H1 (cell line): ENCODE measurements at regions not wholly inside any gene's neighbourhood (a gene's known extent, or its start where the extent isn't known, plus 50 kb on each side); places are given as distances from the start of the nearest gene placed in this dataset.

Source experiments
- CTCF ChIA-PET: fragments of 300-600 bp; sonication (Branson Sonifier 250); formaldehyde crosslinking; loops from one replicate; lab custom pipeline; 2021; ENCODE audit not compliant: partially characterized antibody; lab: Charles Lee
- POLR2A ChIA-PET: fragments of 300-600 bp; sonication (Branson Sonifier 250); formaldehyde crosslinking; loops from one replicate; lab custom pipeline; 2021; ENCODE audit warnings: inconsistent platforms; ENCODE audit not compliant: partially characterized antibody; lab: Charles Lee
- DNase-seq, 2 experiments: peaks; one replicate each; pipeline versions ENCODE4 v3.0.0 to v3.0.0-alpha.2; 2010 to 2022; ENCODE audit warnings: low spot score in 2 of 2, low read depth in 1 of 2, mixed read lengths in 1 of 2
- FAIRE-seq: peaks from 2 replicates; lab custom pipeline; 2011; peaks lifted over from hg19 to GRCh38; lab: Jason Lieb, UNC
- H2AFZ ChIP-seq: 2 replicates; pipeline ENCODE4 v1.8.1; 2012; ENCODE audit warnings: low read length, inconsistent platforms
- H2AK5ac ChIP-seq: 2 replicates; pipeline ENCODE4 v1.6.1; 2013; ENCODE audit warnings: low read depth, low read length
- H2BK120ac ChIP-seq: replicated peaks from 2 replicates; pipeline ENCODE3; 2013; ENCODE audit warnings: low read depth, low read length, inconsistent platforms
- H2BK12ac ChIP-seq: 2 replicates; pipeline ENCODE4 v1.6.1; 2013; ENCODE audit warnings: low read depth, low read length
- H2BK15ac ChIP-seq: 2 replicates; pipeline ENCODE4 v1.6.1; 2013; ENCODE audit warnings: low read length
- H2BK20ac ChIP-seq: 2 replicates; pipeline ENCODE4 v1.6.1; 2013; ENCODE audit warnings: low read length
- H2BK5ac ChIP-seq: 2 replicates; pipeline ENCODE4 v1.6.1; 2013; ENCODE audit warnings: low read depth, low read length
- H3K14ac ChIP-seq: 2 replicates; pipeline ENCODE4 v1.6.1; 2013; ENCODE audit warnings: inconsistent platforms; ENCODE audit not compliant: insufficient read length
- H3K18ac ChIP-seq: 2 replicates; pipeline ENCODE4 v1.6.1; 2013; ENCODE audit warnings: low read length; ENCODE audit errors: extremely low read depth
- H3K23ac ChIP-seq: 2 replicates; pipeline ENCODE4 v1.6.1; 2013; ENCODE audit warnings: inconsistent platforms; ENCODE audit not compliant: insufficient read length
- H3K23me2 ChIP-seq: 2 replicates; pipeline ENCODE4 v1.6.1; 2013; ENCODE audit warnings: low read depth, low read length
- H3K27ac ChIP-seq: 2 replicates; pipeline ENCODE4 v1.6.1; 2011; ENCODE audit warnings: low read depth, low read length, inconsistent platforms
- H3K27me3 ChIP-seq, 4 experiments: replicated peaks in 1 of 4; 1 replicate in 1 of 4; 2 replicates in 3 of 4; pipeline versions ENCODE4 v1.6.1 to v1.8.1; 2011 to 2013; ENCODE audit warnings: low read length in 3 of 4, mild to moderate bottlenecking in 3 of 4, inconsistent platforms in 2 of 4, mixed read lengths in 2 of 4, moderate library complexity in 1 of 4; ENCODE audit not compliant: control insufficient read depth in 3 of 4, insufficient read depth in 3 of 4; ENCODE audit errors: extremely low read depth in 1 of 4
- H3K36me3 ChIP-seq, 4 experiments: 2 replicates each; pipeline versions ENCODE4 v1.6.1 to v1.8.1; 2011 to 2013; ENCODE audit warnings: mild to moderate bottlenecking in 4 of 4, low read length in 3 of 4, moderate library complexity in 2 of 4, control low read depth in 1 of 4, inconsistent platforms in 1 of 4; ENCODE audit not compliant: insufficient read depth in 4 of 4, control insufficient read depth in 2 of 4
- H3K4ac ChIP-seq: replicated peaks from 2 replicates; pipeline ENCODE3; 2013; ENCODE audit warnings: low read length, low read depth, mixed read lengths, inconsistent platforms; ENCODE audit not compliant: insufficient read length
- H3K4me1 ChIP-seq, 4 experiments: replicated peaks in 1 of 4; 1 replicate in 1 of 4; 2 replicates in 3 of 4; pipeline versions ENCODE4 v1.6.1 to v1.8.1; 2011 to 2013; ENCODE audit warnings: low read length in 3 of 4, inconsistent platforms in 2 of 4, mixed read lengths in 1 of 4; ENCODE audit not compliant: insufficient read depth in 4 of 4, control insufficient read depth in 3 of 4
- H3K4me2 ChIP-seq, 2 experiments: 2 replicates each; pipeline versions ENCODE4 v1.6.1 to v1.8.1; 2011 to 2013; ENCODE audit warnings: low read depth in 2 of 2, low read length in 2 of 2, control low read depth in 1 of 2, inconsistent platforms in 1 of 2, mild to moderate bottlenecking in 1 of 2; ENCODE audit not compliant: insufficient read depth in 1 of 2
- H3K4me3 ChIP-seq, 4 experiments: fragments of 200-600, 300-600 bp in 1 of 4; sonication (generic), shearing (Covaris generic), sonication (Bioruptor Twin) in 1 of 4; 2 replicates each; pipeline versions ENCODE4 v1.5.1 to v1.8.1; 2011 to 2016; ENCODE audit warnings: low read length in 4 of 4, low read depth in 3 of 4, control low read depth in 2 of 4, inconsistent platforms in 2 of 4, mild to moderate bottlenecking in 2 of 4, mixed read lengths in 1 of 4, moderate library complexity in 1 of 4; ENCODE audit not compliant: insufficient read depth in 2 of 4; ENCODE audit errors: extremely low read depth in 1 of 4
- H3K56ac ChIP-seq: replicated peaks from 2 replicates; pipeline ENCODE3; 2013; ENCODE audit warnings: low read depth, mild to moderate bottlenecking, mixed read lengths, low read length, inconsistent platforms; ENCODE audit not compliant: insufficient read length
- H3K79me1 ChIP-seq: 2 replicates; pipeline ENCODE4 v1.6.1; 2013; ENCODE audit warnings: low read depth, low read length, control low read depth
- H3K79me2 ChIP-seq, 2 experiments: 2 replicates each; pipeline versions ENCODE4 v1.6.1 to v1.8.1; 2012 to 2013; ENCODE audit warnings: low read length in 2 of 2, mild to moderate bottlenecking in 2 of 2, inconsistent platforms in 1 of 2; ENCODE audit not compliant: insufficient read depth in 2 of 2, control insufficient read depth in 1 of 2
- H3K9ac ChIP-seq, 4 experiments: replicated peaks in 1 of 4; 1 replicate in 1 of 4; 2 replicates in 3 of 4; pipeline versions ENCODE4 v1.6.1 to v1.8.1; 2011 to 2013; ENCODE audit warnings: low read depth in 3 of 4, low read length in 3 of 4, control low read depth in 2 of 4, mild to moderate bottlenecking in 2 of 4, moderate library complexity in 2 of 4, inconsistent platforms in 1 of 4; ENCODE audit errors: extremely low read depth in 1 of 4
- H3K9me3 ChIP-seq, 2 experiments: 2 replicates each; pipeline versions ENCODE4 v1.6.1 to v1.8.1; 2012 to 2013; ENCODE audit warnings: mild to moderate bottlenecking in 2 of 2, moderate library complexity in 2 of 2, control low read depth in 1 of 2, inconsistent platforms in 1 of 2, low read depth in 1 of 2, low read length in 1 of 2, mixed read lengths in 1 of 2; ENCODE audit not compliant: insufficient read depth in 2 of 2
- H4K20me1 ChIP-seq, 2 experiments: replicated peaks in 1 of 2; 2 replicates each; pipeline versions ENCODE3 to v1.8.1; 2011 to 2013; ENCODE audit warnings: inconsistent platforms in 2 of 2, low read length in 2 of 2, mild to moderate bottlenecking in 1 of 2; ENCODE audit not compliant: insufficient read depth in 2 of 2, control insufficient read depth in 1 of 2
- H4K5ac ChIP-seq: 2 replicates; pipeline ENCODE4 v1.6.1; 2013; ENCODE audit warnings: low read length, low read depth, mixed read lengths, inconsistent platforms; ENCODE audit not compliant: insufficient read length
- H4K8ac ChIP-seq: 2 replicates; pipeline ENCODE4 v1.8.0; 2013; ENCODE audit warnings: mild to moderate bottlenecking, moderate library complexity, low read length, inconsistent platforms; ENCODE audit not compliant: insufficient read depth; ENCODE audit errors: extremely low read depth
- H4K91ac ChIP-seq: replicated peaks from 2 replicates; pipeline ENCODE3; 2013; ENCODE audit warnings: low read length, mixed read lengths, inconsistent platforms; ENCODE audit not compliant: insufficient read length
- BACH1 ChIP-seq: IDR thresholded peaks from 2 replicates; pipeline ENCODE4 v1.6.1; 2012; ENCODE audit warnings: low read length, improper control_type of control experiment
- CHD1 ChIP-seq: IDR thresholded peaks from 2 replicates; pipeline ENCODE4 v1.6.1; 2012; ENCODE audit warnings: low read depth, low read length, improper control_type of control experiment
- CHD2 ChIP-seq: IDR thresholded peaks from 2 replicates; pipeline ENCODE4 v1.6.1; 2012; ENCODE audit warnings: low read length, improper control_type of control experiment
- EZH2 ChIP-seq: fragments of 200-600 bp; sonication (generic); IDR thresholded peaks from 2 replicates; pipeline ENCODE4 v1.7.1; 2012; ENCODE audit warnings: low read depth, mild to moderate bottlenecking, moderate library complexity, low read length, inconsistent platforms; ENCODE audit not compliant: severe bottlenecking
- FOSL1 ChIP-seq: IDR thresholded peaks from 2 replicates; pipeline ENCODE4 v1.6.1; 2011; ENCODE audit warnings: mild to moderate bottlenecking, low read depth, low read length, moderate library complexity; ENCODE audit not compliant: insufficient read depth
- GABPA ChIP-seq: IDR thresholded peaks from 2 replicates; pipeline ENCODE4 v1.6.1; 2011; ENCODE audit warnings: mild to moderate bottlenecking, low read length, moderate library complexity, borderline replicate concordance; ENCODE audit not compliant: insufficient read depth
- GTF2F1 ChIP-seq: IDR thresholded peaks from 2 replicates; pipeline ENCODE4 v1.6.1; 2012; ENCODE audit warnings: low read depth, low read length, improper control_type of control experiment, borderline replicate concordance
- NRF1 ChIP-seq: IDR thresholded peaks from 2 replicates; pipeline ENCODE4 v1.6.1; 2011; ENCODE audit warnings: mild to moderate bottlenecking, low read depth, low read length, improper control_type of control experiment
- POLR2A ChIP-seq, 2 experiments: IDR thresholded peaks; 1 replicate in 1 of 2; 2 replicates in 1 of 2; pipeline ENCODE4 v1.6.1; 2011; ENCODE audit warnings: low read depth in 2 of 2, low read length in 2 of 2, mild to moderate bottlenecking in 2 of 2; ENCODE audit errors: control extremely low read depth in 1 of 2
- RFX5 ChIP-seq: IDR thresholded peaks from 2 replicates; pipeline ENCODE4 v1.6.1; 2011; ENCODE audit warnings: low read depth, low read length, improper control_type of control experiment, borderline replicate concordance
- RXRA ChIP-seq: IDR thresholded peaks from 2 replicates; pipeline ENCODE4 v1.6.1; 2011; ENCODE audit warnings: low read depth, mild to moderate bottlenecking, low read length, moderate library complexity; ENCODE audit not compliant: insufficient read depth
- TEAD4 ChIP-seq: IDR thresholded peaks from 2 replicates; pipeline ENCODE4 v1.6.1; 2012; ENCODE audit warnings: low read depth, low read length, inconsistent platforms, mixed read lengths
- ZNF274 ChIP-seq: IDR thresholded peaks from 2 replicates; pipeline ENCODE4 v1.7.0; 2012; ENCODE audit warnings: low read length, borderline replicate concordance; ENCODE audit errors: extremely low read depth
- WGBS, 2 experiments: shearing (Covaris generic) in 1 of 2; methylation state at CpG; one replicate each; pipeline versions ENCODE4 v1.1.6 to v1.1.7; 2013 to 2015; ENCODE audit warnings: low lambda C conversion rate in 2 of 2, mixed read lengths in 2 of 2, inconsistent platforms in 1 of 2, low coverage in 1 of 2, missing lambda C conversion rate in 1 of 2; ENCODE audit not compliant: insufficient replicate concordance in 2 of 2, insufficient coverage in 1 of 2, insufficient read length in 1 of 2; ENCODE audit errors: extremely low coverage in 1 of 2, missing lambda C conversion rate in 1 of 2; 5-methylcytosine and 5-hydroxymethylcytosine counted together
- TF ChIP-seq, protein P1 (sequence below): IDR thresholded peaks from 2 replicates; pipeline ENCODE4 v1.6.1; 2011; ENCODE audit warnings: low read length, improper control_type of control experiment

DNA sequence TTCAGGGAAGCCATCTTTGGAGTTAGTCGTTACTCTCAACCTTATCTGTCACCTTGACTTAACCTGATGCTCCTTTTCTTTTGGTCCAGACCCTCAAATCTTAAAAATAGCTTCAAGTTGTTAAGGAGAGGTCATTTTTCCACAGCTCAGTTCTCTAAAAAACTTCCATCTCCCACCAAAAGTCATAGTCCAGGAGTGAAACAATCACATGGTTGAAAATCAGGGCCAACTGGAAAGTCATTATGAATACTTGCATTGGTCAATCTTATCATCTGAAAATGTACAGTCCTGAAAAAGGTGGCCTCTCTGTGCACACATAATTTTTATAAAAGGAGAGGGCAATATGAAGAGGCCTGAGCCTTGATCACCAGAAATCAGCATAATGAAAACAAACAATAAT lies 195.7 kb downstream of the BCAS1 start:
- CTCF ChIA-PET, result interaction anchor here (0.7 kb wide), 1 partner anchor 9 kb away, joined by 3 read pairs; no protein-coding TSS in a partner anchor
- H3K4ac ChIP-seq, result no peak overlapping the region
- H2BK5ac ChIP-seq, result no peak overlapping the region
- H2AFZ ChIP-seq, result no peak overlapping the region
- H4K20me1 ChIP-seq, result no peaks in the 10 kb centered on the region
- H2BK15ac ChIP-seq, result no peak overlapping the region
- peaks cover 0 to 12% (median 5%) of the 10 kb centered on the region in 4 experiments; a peak in 5 of 7 replicates for H3K4me1 ChIP-seq
- H3K9me3 ChIP-seq, result no peaks in the 10 kb centered on the region
- no peak overlapping the region; the same call in 1 of the 2 replicates for H3K18ac ChIP-seq
- H4K5ac ChIP-seq, result no peak overlapping the region
- H2AK5ac ChIP-seq, result no peak overlapping the region
- H3K27me3 ChIP-seq, result no peaks in the 10 kb centered on the region
- H4K91ac ChIP-seq, result no peak overlapping the region
- POLR2A ChIA-PET, result no interaction called here
- DNase-seq, result no peak
- FAIRE-seq, result no peak
- H4K8ac ChIP-seq, result no peak overlapping the region
- H3K4me2 ChIP-seq, result no peak overlapping the region
- H3K4me3 ChIP-seq, result no peak overlapping the region
- H3K9ac ChIP-seq, result no peak overlapping the region
- H3K27ac ChIP-seq, result no peak overlapping the region
- H3K79me1 ChIP-seq, result no peaks in the 10 kb centered on the region
- no peaks in the 10 kb centered on the region for H3K36me3 ChIP-seq
- H3K79me2 ChIP-seq, result no peaks in the 10 kb centered on the region
- H2BK120ac ChIP-seq, result no peak overlapping the region
- H3K14ac ChIP-seq, result no peak overlapping the region
- no peak overlapping the region for H3K23ac ChIP-seq
- no peak overlapping the region; the same call in 1 of the 2 replicates for H2BK20ac ChIP-seq
- H2BK12ac ChIP-seq, result no peak overlapping the region
- H3K23me2 ChIP-seq, result no peaks in the 10 kb centered on the region
- no peak overlapping the region for H3K56ac ChIP-seq
- TF ChIP-seq RXRA (no peak), TEAD4 (no peak), FOSL1 (no peak), NRF1 (no peak), ZNF274 (no peak), GTF2F1 (no peak), RFX5 (no peak), EZH2 (no peak), CHD1 (no peak), GABPA (no peak), POLR2A (IDR thresholded peaks at IDR 0.05; ENCODE audit: control extremely low read depth in 1 of 2, low read depth in 2 of 2, low read length in 2 of 2) (no peak), CHD2 (no peak), BACH1 (no peak)
- TF ChIP-seq, protein P1, sequence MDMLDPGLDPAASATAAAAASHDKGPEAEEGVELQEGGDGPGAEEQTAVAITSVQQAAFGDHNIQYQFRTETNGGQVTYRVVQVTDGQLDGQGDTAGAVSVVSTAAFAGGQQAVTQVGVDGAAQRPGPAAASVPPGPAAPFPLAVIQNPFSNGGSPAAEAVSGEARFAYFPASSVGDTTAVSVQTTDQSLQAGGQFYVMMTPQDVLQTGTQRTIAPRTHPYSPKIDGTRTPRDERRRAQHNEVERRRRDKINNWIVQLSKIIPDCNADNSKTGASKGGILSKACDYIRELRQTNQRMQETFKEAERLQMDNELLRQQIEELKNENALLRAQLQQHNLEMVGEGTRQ, result no peak
- WGBS, 2 experiments, result 85% methylated on average over 1 of the region's 1 CpG; no CpG with 5 or more reads in 1 of the 2 experiments
